Anterior cingulate cortex (tissue), 58 donors: ENCODE measurements at regions not wholly inside any gene's neighbourhood (a gene's known extent, or its start where the extent isn't known, plus 50 kb on each side); places are given as distances from the start of the nearest gene placed in this dataset.
"Not testable (repeated sequence)": the region's sequence is repeated elsewhere in the genome, so short reads cannot be mapped to it uniquely, and the experiment has no call there.

Source experiments
- DNase-seq, 58 donors: peaks; one replicate each; lab custom pipeline; 2025; lab: John Stamatoyannopoulos, UW

DNA sequence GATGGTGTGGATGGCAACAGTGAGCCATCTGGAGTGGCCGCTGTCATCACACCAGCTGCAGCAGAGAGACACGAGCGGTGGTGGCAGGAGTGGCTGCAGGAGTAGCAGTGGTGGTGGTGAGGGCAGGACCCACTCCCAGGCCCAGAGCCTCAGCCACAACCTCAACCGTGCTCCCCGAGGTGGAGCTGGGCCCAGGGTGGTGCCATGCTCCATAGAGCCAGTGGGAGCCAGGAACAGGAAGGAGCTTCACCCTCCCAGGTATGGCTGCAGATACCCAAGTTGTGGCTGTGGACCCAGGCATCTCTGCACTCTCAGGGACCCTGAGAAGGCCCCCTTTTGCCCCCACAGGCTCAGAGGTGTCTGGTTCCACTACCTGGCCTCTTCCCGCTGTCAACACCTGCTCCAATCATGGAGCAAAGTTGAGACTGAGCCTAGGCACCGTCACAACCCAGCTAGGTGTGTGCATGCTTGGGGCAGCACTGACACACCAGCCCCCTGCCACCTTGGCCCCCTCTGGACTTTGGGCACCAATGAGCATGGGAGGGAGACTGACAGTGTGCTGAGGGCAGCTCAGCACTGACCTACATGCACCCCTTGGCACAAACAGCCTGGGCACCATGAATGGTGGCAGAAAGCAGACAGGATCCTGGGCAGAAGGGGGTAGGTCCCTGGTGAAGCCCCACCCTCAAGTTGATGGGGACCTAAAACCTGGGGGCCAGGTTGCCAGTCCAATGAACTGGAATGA, 188.9 kb downstream of the NDUFA10 start:
- DNase-seq, result no peak

- no peak for DNase-seq
These were observed 190.1 kb downstream of the NDUFA10 start for GRCh38 chr2:239835056-239835455.

DNA sequence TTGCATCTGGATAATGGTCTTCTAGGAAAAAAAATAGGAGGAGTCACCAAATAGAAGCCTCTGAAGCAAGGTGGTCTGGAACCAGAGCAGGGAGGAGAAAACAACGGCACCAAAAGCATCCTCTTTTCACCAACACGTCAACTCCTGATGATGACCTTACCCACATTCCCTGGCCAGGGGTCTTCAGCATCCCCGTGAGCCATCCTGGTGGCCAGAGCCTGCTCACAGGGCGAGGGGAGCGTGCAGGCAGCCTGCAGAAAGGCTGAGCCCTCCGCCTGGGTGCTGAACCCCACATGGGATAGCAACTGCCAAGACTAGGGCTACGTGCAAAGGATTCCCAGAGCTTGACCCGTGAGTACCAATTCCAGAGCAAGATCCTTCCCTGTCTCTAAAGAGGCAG, 191.0 kb downstream of the NDUFA10 start:
- no peak for DNase-seq

DNA sequence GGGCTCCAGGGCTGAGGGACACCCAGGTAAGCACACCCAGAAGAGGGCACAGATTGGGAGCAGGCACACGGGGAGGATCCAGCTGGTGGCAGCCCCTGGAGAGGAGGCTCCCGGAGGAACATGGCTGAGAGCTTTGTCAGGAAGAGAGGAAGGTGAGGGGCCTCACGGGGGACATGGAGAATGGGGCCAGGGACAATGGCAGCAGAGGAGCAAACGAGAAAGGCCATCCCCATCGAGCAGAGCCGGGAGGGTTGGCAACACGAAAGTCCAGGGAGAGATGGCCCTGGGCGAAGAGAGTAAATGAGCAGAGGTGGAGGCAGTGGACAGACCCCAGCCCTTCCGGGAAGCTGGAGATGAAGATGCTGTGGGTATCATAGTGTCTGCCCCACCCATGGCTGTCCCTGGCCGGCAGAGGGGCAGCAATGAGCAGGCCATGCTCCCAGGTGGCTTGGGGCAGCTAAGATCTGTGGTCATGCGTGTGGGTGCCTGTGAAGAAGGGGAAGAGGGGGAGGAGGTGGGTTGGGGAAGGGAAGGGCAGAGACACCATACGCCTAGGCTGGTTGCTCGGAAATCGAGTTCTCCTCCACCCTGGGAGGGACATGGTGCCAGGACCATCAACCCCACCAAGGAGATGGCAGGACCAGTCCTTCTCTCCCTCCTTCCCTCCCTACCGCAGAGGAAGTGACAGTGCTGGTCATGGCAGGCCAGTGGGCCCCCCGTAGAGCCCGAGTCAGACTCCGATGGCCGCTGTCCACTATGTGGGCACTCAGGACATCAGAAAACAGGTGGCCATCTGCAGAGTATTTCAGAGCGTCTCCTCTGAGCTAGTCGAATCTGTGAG, 191.7 kb downstream of the NDUFA10 start:
- no peak for DNase-seq

DNA sequence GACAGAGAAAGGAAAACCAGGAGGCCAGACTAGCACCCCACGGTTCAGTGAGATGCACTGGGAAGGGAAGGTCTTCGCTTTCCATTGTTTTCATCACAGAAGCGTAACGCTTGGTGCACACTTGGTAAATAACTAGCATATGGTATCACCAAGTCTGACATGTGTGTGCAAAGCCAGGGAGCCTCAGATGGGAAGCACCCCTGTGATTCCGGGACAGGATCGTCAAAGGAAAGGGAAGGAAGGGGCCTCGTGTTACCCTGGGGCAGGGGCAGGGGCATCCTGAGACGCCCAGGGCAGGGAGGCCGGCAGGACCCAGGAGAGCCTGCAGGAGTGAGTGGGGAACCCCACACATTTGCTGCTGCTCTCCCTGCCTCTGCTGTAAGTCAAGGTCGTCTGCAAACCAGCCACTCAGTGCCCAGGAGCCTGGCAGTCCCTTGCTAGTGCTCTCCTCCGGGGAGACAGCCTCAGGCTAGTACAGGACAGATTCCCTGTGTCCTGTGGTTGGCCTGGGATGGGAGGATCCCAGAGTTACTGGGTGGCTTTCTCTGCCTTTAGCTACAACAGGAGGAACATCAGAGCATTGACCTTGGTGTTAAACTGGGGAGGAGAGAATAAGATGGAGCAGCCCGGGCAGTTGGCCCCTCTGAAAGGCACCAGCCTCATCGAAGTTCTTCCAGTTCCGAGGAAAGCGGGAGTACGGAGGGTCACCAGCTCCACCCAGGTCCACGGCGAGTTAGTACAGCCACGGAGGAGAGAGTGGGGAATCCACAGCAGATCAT, 192.5 kb downstream of the NDUFA10 start:
- DNase-seq, result no peak

GRCh38 chr2:239831861-239832489, 193.2 kb downstream of the NDUFA10 start:
- no peak for DNase-seq

DNA sequence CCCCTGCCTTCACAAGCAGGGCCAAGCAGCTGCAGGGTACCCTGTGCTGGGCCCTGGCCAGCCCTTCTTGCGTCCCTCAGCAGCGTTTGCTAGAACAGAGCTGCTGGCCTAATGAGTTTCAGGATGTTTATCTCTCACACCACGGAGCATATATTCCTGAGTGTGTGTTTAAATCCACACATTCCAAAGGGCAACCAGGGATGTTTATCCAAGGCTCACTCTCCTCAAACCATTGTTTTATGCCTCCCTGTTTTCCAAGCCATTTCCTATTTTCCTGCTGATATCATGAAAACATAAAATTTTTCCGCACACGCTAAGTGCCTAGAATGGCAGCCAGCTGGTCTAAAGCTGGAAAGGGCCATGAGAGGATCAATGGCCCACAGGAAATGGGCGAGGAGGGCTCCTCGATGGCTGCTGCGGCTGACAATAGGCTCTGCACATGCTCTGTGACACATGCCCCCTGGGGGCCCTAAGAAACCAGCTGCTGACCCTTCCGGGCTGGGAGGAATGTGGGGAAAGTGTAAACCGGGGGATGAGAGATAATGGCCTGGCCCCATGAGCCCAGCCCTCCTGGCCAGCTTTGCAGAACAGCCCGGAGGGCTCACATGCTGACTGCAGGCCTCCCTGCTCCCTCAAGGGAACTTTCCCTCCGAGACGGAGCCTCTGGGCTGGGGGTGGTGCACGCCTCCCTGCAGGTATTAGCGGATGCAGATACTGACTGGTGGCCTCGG, 194.0 kb downstream of the NDUFA10 start:
- no peak for DNase-seq

DNA sequence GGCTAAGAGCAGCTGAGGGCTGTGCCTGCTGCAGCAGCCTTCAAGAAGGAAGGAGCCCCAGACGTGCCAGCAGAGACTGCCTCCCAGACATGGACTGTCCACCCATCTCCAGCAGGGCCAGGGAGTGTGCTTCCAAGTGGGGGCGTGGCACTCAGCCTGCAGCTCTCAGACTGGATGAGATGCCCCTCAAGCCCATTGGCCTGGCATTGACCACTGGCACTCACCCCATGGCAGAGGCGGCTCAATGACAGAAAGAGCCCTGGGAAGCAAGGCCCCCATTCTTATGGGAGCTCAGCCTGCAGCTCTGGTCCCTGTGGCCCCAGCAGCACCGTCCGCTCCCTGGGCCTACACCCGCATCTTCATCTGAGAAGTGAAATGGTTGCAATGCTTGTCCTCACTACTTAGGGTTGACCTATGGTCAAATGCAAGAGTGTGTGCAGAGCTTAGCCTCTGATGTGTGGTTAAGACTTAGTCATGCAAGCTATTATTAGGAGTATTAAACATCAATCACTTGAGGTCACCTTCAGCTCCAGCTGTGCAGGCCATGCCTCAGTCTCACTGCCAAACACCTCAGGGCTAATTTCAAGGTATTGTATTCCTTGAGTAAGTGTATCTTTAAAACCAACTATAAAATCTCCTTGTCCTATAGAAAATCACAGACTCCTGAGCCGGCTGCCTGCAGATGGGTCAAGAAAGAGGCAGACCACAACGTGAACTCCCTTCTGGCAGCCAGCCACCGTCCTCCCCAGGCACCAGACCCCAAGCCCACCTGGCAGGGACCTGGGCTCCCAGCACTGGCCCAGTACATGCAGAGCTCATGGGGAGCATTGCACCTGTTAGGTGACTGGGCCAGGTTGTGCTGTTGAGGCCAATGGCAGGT, 194.8 kb downstream of the NDUFA10 start:
- DNase-seq, result no peak

- no peak for DNase-seq
These were observed 195.8 kb downstream of the NDUFA10 start for GRCh38 chr2:239829326-239829725.

- not testable (repeated sequence) for DNase-seq
These were observed 196.2 kb downstream of the NDUFA10 start for GRCh38 chr2:239828973-239829275.

- no peak for DNase-seq
These were observed 196.8 kb downstream of the NDUFA10 start for GRCh38 chr2:239828192-239828972.

GRCh38 chr2:239827523-239827890, 197.6 kb downstream of the NDUFA10 start:
- no peak for DNase-seq

DNA sequence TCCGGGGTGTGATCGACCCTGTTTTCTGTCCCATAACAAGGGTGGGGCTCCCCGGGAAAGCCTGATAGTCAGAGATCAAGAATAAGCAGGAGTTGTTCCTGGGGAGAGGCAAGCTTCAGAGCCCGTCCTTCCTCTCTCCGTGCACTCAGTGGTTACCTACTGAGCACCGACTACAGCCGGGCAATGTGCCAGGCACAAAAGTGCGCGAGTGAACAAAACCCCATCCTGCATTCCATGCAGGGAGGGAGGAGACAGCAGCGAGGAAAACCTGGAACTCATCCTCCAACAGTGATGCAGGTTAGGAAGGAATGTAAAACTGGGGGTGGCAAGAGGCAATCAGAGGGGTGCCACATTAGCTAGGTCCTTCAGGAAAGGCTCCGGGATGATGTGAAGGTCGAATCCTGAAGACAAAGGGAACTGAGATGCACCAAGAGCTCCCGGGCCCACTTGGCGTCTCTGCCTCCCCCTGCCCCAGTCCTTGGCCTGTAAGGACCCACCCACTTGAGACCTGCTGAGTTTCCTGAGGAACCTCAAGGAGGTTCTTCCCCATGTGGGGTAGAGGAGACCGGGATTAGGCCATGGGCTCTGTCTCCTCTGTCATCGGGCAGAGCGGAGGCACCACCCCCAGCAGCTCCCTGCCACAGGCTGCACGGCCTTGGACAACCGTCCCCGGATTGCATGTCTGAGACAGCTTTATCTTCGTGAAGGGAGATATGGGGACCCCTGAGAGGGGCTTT, 198.2 kb downstream of the NDUFA10 start:
- no peak for DNase-seq

- DNase-seq, result no peak
These were observed 198.8 kb downstream of the NDUFA10 start for GRCh38 chr2:239826376-239826775.

DNA sequence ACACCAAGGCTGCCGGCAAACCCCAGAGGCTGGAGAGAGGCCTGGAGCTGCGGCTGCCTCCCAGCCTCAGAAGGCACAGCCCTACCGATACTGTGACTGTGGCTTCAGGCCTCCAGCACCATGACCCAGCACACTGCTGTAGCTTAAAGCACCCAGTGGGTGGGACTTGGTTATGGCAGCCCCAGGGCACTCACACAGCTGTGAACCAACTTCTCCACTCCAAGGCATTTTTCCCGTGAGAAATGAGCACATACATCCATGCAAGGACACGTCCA, 199.5 kb downstream of the NDUFA10 start:
- no peak for DNase-seq

GRCh38 chr2:239824866-239825704, 200.1 kb downstream of the NDUFA10 start:
- DNase-seq, result no peak
